ENCODE measurements at regions not wholly inside any gene's neighbourhood (a gene's known extent, or its start where the extent isn't known, plus 50 kb on each side); places are given as distances from the start of the nearest gene placed in this dataset.
"Not testable (repeated sequence)": the region's sequence is repeated elsewhere in the genome, so short reads cannot be mapped to it uniquely, and the experiment has no call there.

DNA sequence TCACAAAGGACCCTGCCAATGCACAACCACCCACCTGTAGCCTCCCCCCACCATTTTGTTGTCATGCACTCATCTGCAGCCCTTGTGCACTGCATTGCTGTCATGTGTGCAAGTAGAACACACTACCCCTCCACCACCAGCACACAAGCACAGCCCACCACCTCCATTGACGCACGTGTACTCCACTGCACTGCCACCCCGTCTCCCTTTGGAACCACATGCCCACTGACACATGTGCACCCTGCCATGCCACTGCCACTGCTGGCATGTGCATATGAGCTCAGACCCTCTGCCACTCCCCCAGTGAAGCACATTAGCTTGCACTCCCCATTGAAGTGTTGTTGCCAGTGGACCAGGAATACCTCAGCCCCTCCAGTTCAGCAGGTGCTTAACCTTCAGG lies 530.3 kb upstream of the ACO1 start:
- DNase-seq (ENCODE audit: low read depth, low spot score) = no peak

DNA sequence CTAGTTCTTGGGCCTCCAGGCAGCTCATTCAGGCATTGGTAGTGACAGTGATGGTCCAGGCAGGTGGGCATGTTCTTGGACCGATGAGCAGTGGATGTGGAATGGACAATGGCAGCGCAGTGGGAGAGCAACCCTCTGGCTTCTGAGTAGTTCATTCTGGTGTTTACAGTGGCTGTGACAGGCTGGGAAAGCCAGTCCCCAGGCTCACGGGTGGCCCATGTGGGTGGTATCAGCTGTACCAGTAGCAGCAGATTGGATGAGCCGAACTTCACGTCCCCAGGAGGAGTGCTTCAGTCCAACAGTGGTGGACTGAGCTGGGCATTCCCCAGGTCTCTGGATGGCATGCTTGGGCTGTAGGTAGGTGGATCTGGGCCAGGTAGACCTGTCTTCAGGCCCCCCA lies 515.6 kb upstream of the ACO1 start:
- no peak for DNase-seq (ENCODE audit: low read depth, low spot score)

DNA sequence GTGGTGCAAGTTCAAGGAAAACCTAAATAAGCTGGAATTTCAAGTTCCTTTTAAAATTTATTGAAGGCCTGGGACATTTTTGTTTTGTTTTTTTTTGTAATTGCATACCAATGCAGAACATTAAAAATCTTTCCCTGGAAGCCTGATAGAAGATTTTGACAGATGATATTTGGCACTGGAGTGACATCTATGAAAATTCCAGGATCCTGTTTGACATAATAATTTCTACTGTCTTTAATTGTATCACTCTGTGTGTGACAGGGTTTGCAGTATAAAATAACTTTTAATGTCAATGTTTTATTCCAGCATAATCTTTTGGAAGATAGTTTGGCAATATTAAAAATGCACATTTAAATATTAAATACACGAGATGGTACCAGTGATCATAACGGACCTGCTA lies 514.2 kb upstream of the ACO1 start:
- DNase-seq (ENCODE audit: low read depth, low spot score) = no peak

DNA sequence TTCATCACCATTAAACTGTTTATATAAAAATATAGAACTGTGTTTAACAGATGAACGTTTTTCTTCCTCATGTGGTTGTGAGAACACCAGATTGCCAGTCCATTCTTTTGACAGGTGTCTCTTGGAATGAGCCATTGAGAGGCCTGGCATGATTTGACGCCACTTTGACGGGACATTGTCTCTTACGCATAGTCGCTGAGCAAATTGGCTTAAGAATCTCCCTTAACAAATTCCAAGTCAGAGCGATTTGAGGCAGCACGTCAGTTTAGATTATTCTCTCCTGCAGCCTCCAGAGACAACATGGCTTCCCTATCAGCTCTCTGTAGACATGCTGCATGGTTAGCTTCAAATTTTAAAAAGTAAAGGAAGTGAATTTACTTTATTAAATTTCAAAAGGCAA lies 510.7 kb upstream of the ACO1 start:
- DNase-seq (ENCODE audit: low read depth, low spot score) = no peak

DNA sequence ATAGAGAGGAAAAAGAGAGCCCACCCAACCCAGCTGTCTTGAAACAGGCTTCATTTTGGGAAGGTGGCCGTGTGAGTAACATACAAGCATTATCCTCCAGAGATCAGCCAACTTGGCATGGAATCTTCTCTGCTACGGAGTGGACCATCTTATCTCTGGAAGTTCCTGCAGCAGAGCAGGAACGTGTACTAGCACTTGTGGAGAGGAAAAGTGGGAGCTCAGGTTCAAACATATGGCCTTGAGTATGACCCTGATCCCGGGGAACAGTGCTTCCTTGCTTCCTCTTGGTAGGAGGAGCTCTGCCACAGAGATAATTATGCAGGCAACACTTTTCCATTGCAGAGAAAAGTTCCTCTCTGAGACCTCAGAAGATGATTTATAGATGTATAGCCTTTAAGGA lies 490.4 kb upstream of the ACO1 start:
- no peak for DNase-seq (ENCODE audit: low read depth, low spot score)

DNA sequence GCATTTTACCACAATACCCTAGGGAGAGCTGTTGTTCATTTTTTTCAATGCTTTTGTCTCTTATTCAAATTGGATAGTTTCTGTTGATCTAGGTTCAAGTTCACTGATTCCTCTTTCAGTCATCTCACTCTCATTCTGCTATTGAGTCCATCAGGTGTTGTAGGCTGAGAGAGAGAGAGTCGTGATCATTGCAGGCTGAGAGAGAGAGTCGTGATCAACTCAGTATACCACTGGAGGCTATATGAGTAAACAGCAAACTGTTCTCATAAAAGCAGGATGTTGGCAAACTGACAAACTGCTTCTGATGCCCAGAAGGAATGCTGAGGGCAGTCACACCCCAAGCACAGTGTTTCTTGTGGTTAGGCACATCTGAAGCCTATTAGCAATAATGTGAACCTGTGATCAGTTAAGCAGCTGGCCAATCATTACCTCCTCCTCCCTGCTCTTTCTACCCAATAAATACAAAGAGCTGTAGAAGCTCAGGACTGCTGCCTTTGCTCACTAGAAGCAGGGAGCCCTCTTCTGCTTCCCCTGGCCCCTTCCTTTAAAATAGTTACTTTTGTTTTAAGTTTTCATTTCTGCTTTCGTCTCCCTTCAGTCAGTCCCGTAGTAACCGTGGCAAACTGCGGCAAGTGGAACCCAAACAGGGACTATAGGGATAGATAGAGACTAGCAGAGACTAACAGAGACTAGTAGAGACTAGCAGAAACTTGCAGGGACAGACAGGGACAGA lies 476.1 kb upstream of the ACO1 start:
- no peak for DNase-seq (ENCODE audit: low read depth, low spot score)

DNA sequence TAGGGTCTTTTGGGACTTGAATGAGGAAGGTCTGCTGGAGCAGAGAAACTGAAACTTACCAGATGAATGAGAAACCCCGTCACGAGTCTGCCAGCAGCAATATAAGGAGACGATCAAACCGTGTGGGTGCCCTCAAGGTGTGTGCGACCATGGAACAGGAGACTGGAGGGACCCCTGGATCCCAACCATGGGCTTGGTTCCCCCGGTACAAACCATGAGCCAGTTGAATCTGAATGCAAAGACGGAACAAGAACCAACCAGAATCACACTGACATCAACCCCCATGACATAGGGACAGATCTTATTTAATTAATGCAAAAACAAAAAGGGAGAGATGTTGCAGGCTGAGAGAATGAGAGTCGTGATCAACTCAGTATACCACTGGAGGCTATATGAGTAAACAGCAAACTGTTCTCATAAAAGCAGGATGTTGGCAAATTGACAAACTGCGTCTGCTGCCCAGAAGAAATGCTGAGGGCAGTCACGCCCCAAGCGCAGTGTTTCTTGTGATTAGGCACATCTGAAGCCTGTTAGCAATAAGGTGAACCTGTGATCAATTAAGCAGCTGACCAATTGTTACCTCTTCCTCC lies 475.5 kb upstream of the ACO1 start:
- no peak for DNase-seq (ENCODE audit: low read depth, low spot score)

DNA sequence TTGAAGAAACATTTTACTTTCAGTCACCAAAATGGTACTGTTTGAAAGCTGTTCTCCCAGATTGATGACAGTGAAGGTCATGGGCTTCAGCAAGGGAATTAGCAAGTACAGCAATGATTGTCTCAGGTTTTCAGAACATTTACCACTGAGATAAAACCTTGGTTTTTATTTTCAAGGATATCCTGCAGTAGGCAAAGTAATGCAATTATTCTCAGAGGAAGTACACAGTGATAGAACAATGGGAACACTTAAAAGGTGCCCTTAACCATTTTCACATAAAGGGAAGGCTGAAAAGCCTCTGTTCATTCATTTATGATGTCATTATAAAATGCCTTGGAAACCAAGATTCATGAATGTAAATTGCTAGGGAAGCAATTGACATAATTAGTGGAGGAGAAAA lies 471.8 kb upstream of the ACO1 start:
- no peak for DNase-seq (ENCODE audit: low read depth, low spot score)

DNA sequence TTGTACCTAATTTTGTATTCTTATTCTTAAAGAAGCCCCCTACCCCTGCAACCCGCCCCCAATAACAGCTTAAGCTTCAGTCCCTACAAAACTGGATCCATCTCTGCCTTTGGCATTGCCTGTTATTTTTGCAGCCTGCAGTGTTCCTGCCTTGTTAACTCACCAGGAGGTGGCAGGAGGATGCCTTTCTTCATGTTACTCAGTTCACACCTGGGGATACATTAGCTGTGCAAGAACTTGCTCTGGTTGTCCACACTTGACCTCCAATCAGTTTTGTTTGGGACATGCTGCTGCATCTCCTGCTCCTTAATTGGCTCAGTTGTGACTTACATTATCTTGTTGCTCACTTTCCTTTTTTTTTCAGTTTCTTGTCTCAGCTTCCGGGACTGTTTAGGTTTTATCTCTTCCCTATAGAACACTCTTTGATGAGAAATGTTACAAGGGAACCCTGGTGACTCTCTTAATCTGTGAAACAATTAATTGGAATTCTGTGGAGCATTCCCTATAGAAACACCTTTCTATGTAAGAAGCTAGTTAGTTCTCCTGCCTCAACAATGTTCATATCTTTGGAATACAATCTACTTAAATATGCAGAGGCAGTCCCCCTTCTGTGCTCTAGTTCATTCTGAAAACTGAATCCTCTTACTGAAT lies 467.7 kb upstream of the ACO1 start:
- no peak for DNase-seq (ENCODE audit: low read depth, low spot score)

DNA sequence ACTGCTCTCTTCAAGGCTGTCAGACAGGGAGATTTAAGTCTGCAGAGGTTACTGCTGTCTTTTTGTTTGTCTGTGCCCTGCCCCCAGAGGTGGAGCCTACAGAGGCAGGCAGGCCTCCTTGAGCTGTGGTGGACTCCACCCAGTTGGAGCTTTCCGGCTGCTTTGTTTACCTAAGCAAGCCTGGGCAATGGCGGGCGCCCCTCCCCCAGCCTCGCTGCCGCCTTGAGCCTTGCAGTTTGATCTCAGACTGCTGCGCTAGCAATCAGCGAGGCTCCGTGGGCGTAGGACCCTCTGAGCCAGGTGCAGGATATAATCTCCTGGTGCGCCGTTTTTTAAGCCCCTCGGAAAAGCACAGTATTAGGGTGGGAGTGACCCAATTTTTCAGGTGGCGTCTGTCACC lies 446.7 kb upstream of the ACO1 start:
- DNase-seq (ENCODE audit: low read depth, low spot score) = not testable (repeated sequence)

DNA sequence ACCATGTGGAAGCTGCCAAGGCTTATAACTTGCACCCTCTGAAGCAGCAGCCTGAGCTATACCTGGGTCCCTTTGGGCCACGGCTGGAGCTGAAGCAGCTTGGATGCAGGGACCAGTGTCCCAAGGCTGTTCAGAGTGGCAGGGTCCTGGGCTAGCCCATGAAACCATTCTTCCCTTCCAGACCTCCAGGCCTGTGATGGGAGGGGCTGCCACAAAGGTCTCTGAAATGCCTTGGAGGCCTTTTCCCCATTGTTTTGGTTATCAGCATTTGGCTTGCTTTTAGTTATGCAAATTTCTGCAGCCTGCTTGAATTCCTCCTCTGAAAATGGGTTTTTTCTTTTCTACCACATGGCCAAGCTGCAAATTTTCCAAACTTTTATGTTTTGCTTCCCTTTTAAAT lies 433.7 kb upstream of the ACO1 start:
- DNase-seq (ENCODE audit: low read depth, low spot score) = no peak

DNA sequence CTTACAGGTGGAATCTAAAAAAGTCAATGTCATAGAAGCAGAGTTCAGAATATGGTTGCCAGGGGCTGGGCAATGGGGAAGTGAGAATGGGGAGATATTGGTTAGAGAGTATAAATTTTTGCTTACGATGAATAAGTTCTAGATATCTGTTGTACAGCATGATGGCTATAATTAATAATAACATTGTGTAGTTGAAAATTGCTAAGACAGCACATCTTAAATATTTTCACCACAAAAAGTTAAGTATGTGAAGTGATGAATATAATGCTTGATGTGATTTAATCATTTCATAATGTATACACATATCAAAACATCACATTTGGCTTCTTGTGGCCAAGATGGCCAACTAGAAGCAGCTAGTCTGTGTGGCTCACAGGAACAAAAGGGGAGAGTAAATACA lies 425.9 kb upstream of the ACO1 start:
- no peak for DNase-seq (ENCODE audit: low read depth, low spot score)

DNA sequence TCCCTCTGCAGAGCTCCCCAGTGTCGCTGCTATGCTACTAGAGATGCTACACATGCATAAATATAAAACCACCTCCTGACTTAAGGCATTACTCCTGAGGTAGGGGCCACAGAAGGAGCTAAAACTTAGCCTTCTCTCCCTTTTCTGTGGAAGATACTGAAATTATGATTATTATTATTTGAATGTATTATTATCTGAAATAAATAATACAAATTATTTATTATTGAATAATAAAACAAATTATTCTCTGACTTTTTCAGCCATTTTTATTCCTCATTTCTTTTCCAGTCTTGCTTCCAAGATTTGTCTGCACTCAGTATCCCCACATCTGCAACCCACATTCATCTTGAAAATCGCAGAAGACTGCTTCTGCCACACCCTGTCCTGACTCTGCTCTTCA lies 414.9 kb upstream of the ACO1 start:
- DNase-seq (ENCODE audit: low read depth, low spot score) = no peak

DNA sequence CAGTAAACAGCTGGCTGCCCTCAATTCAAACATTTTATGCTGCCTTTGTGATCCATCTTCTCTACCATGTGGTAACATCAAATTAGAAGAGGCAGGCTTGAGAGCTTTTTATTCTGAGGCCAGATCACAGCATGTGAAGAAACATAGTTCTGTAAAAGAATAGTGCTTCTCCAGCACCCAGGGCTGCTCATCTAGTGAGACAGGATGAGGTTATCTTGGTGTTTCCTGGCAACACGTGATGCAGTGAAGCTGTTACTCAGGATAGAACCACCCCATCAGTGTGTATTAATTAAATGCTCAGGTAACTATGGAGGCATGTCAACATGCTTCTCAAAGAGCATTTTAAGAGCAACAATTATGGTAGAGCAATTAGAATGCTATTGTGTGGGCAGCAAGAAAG lies 400.5 kb upstream of the ACO1 start:
- DNase-seq (ENCODE audit: low read depth, low spot score) = no peak

DNA sequence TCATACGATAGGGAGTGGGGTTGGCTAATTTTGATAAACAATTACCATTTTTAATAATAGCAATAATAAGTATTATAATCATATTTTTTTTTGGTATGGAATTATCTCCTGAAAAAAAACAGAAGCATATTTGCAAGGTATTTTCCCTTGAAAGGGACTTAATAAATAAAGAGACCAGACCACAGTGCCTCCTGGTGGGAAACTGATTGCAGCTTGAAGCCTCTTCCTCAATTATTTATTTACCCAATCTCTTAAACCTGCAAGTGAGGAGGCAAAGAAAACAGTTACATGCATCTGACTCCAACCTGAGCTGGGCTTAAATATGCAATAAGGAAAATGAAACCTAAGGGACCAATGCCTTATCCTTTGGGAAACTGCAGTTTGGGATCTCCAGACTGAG lies 388.1 kb upstream of the ACO1 start:
- DNase-seq (ENCODE audit: low read depth, low spot score) = no peak

DNA sequence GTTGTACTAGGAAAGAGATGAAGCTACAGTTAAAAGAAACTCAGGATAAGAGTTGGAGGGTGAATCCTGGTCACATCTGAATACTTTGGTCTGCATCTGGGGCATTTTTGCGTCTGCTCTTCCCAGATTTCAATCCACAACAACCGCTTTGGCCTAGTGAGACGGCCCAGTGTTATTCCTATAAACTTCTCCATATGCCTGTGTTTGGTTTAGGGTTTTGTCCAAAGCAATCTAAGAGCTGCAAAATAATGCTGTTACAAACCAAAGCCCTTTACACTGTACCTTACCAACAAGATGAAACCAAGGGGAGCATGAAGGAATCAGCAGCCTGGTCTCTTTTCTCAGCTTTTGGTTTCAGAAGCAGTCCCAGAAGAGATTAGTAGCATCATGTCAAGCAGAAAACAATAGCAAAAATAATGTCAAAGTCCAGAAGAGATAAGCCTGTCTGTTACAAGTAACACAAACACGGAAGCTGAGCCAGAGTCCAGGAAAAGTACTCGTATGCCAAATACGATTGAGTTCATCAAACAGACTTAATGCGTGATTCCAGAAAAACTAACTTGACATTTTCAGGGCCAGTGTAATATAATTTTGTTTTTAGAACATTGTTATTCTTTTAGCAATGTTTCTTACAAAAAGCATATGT lies 379.9 kb upstream of the ACO1 start:
- no peak for DNase-seq (ENCODE audit: low read depth, low spot score)

DNA sequence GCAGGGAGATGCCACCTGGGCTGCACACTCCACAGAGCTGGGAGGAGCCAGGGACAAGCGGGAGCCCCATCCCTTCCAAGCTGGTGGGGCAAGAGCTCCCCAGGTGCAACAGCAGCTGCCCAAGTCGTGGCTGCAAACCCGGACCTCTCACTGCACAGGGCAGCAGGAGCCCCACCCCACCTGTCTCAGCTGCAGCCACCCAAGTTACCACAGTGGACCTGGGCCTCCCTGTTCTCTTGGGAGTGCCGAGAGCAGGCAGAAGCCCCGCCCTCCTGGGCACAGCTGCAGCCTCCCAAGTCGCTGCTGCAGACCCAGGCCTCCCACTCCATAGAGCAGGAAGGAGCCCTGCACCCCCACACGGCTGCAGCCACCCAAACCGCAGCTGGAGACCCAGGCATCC lies 374.1 kb upstream of the ACO1 start:
- DNase-seq (ENCODE audit: low read depth, low spot score) = no peak

DNA sequence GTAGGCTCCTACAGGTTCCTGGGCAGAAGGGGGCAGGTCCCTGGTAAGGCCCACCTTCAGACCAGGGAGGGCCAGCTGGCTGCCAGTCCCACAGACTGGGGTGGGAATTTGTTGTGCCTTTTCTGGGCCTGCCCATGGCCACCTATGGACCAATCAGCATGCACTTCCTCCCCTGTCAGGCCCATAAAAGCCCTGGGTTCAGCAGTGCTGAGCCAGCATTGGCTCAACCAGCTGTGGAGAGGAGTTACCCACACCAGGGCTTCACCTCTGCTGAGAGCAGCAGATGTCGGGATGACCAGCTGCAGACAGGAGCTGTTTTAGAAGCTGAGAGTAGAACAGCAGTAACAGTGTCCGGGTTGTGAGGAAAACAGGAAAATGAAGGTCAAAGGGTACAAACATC lies 373.4 kb upstream of the ACO1 start:
- DNase-seq (ENCODE audit: low read depth, low spot score) = no peak

DNA sequence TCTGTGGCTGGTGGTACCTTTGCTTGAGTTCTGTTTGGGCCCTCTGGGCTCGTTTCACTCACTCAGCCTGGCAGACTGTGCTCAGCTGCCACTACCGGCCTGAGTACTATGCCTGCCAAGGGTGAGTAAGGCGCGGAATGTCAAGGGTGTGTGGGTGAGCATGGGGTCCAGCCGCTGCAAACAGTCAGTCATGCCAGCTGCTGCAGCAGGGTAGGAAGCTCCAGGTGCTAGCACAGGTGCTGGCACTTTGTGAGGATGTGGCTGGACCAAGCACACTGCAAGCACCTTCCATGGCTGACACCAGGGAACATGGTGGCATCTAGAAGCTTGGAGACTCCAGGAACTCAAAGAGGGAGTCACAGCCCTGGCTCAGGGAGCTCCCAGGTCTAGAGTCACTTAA lies 368.6 kb upstream of the ACO1 start:
- DNase-seq (ENCODE audit: low read depth, low spot score) = no peak

DNA sequence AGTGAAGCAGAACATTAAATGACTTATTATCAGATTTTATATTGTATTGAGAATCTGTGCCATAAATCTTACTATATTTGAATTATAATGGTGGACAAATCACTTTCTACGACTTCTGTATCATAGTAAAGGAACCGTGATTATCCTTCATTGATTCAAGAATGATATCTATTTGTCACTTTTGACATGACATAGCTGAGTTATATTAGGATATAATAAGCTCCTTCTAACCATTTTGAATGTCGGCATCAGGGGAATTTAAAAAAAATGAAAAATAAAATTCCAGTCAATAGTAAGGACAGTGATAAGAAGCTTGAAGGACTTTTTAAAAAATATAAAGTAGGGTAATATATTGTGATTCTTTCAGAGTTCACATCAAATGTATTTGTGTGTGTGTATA lies 338.9 kb upstream of the ACO1 start:
- no peak for DNase-seq (ENCODE audit: low read depth, low spot score)

DNA sequence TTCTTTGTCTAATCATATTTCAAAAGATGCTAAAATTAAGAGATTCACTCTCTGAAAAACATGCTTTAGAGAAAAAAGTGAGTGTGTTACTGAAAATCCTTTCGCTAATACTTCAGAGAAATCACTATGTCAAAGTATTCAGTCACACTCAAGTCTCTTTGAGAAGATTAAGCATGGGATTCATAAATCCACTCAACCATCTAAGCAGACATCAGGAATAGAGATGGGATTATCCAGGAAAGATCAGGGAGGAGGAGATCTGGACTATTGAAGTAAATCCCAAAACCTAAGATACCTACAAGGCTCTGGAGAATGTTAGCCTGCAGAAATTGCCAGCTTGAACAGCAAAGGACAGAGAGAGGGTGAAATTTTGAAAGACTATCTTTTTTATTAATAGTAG lies 317.2 kb upstream of the ACO1 start:
- no peak for DNase-seq (ENCODE audit: low read depth, low spot score)

DNA sequence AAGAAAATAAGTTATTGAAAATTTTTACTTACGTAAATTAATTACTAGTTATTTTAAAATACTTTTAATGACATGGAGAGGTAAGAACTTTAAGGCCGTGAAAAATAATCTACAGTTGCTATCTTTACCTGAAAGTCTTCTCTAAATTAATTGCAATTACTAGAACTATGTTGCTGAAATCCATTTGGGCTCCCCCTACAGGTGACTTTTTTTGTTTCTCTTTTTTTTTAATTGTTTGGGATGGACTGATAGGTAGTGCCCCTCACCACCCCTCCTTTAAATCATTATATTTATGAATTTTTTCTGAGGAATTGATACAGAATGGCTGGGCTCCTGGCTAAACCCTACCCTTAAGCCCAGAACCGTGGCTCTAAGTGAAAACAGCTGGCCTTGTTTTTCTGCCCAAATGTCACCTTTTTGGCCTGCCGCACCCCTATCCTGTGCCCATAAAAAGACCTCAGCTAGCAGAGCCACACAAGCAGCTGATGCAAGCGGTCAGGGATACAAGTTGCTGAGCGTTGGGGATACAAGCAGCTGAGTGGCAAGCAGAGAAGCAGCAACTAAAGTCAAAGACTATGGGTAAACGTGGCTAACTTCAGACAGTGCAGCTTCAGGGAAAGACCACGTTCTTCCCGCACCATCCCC lies 315.2 kb upstream of the ACO1 start:
- no peak for DNase-seq (ENCODE audit: low read depth, low spot score)
